SIG-M5 (cell line): ENCODE measurements at regions not wholly inside any gene's neighbourhood (a gene's known extent, or its start where the extent isn't known, plus 50 kb on each side); places are given as distances from the start of the nearest gene placed in this dataset.

Experiments used
- DNase-seq: peaks from one replicate; lab custom pipeline; 2025; lab: John Stamatoyannopoulos, UW

GRCh38 chr6:43966853-43967718, 160.2 kb downstream of the MRPL14 start:
- no peak for DNase-seq

- DNase-seq: no peak
These were observed 160.9 kb downstream of the MRPL14 start for GRCh38 chr6:43966374-43966658.

GRCh38 chr6:43965628-43966373, 161.5 kb downstream of the MRPL14 start:
- DNase-seq: no peak

GRCh38 chr6:43964659-43965570, 162.3 kb downstream of the MRPL14 start:
- DNase-seq: no peak

- DNase-seq: no peak
These were observed 163.2 kb downstream of the MRPL14 start for GRCh38 chr6:43963877-43964658.

GRCh38 chr6:43963203-43963602, 164.0 kb downstream of the MRPL14 start:
- no peak for DNase-seq

GRCh38 chr6:43962458-43962857, 164.8 kb downstream of the MRPL14 start:
- no peak for DNase-seq

- DNase-seq: no peak
These were observed 170.0 kb downstream of the MRPL14 start for GRCh38 chr6:43957273-43957672.

GRCh38 chr6:43956478-43956877, 170.8 kb downstream of the MRPL14 start:
- no peak for DNase-seq

- DNase-seq: no peak
These were observed 172.7 kb downstream of the MRPL14 start for GRCh38 chr6:43954311-43955131.

GRCh38 chr6:43953794-43954310, 173.4 kb downstream of the MRPL14 start:
- DNase-seq: no peak

- no peak for DNase-seq
These were observed 174.0 kb downstream of the MRPL14 start for GRCh38 chr6:43953256-43953655.

- DNase-seq: no peak
These were observed 174.5 kb downstream of the MRPL14 start for GRCh38 chr6:43952746-43953145.

GRCh38 chr6:43951756-43952675, 175.2 kb downstream of the MRPL14 start:
- no peak for DNase-seq

GRCh38 chr6:43951063-43951755, 176.0 kb downstream of the MRPL14 start:
- DNase-seq: no peak

- DNase-seq: no peak
These were observed 176.6 kb downstream of the MRPL14 start for GRCh38 chr6:43950731-43951062.

- DNase-seq: no peak
These were observed 177.1 kb downstream of the MRPL14 start for GRCh38 chr6:43950051-43950605.

- DNase-seq: no peak
These were observed 177.7 kb downstream of the MRPL14 start for GRCh38 chr6:43949551-43949991.
